ENCODE measurements at regions not wholly inside any gene's neighbourhood (a gene's known extent, or its start where the extent isn't known, plus 50 kb on each side); places are given as distances from the start of the nearest gene placed in this dataset.
"Not testable (repeated sequence)": the region's sequence is repeated elsewhere in the genome, so short reads cannot be mapped to it uniquely, and the experiment has no call there.

- Mint-ChIP-seq H3K27me3 (ENCODE audit: low read depth in 3 of 3) (no peaks in the 10 kb centered on the region), H3K4me3 (no peak overlapping the region), H3K27ac (no peak overlapping the region), H3K9me3 (peaks cover 0 to 11% (median under 1%) of the 10 kb centered on the region in 6 donors), H3K36me3 (peaks cover 6 to 8% (median 6%) of the 10 kb centered on the region in 3 donors), H3K4me1 (no peaks in the 10 kb centered on the region)
- no peak for DNase-seq
These were observed 175.6 kb downstream of the ZFP64 start for GRCh38 chr20:52016022-52016421.

- Mint-ChIP-seq H3K27ac (no peak overlapping the region), H3K9me3 (peaks cover 0 to 11% (median 5%) of the 10 kb centered on the region in 6 donors), H3K4me3 (no peak overlapping the region), H3K4me1 (no peaks in the 10 kb centered on the region), H3K36me3 (peaks cover 8 to 16% (median 9%) of the 10 kb centered on the region in 3 donors), H3K27me3 (ENCODE audit: low read depth in 3 of 3) (no peaks in the 10 kb centered on the region)
- DNase-seq: no peak
These were observed 176.4 kb downstream of the ZFP64 start for GRCh38 chr20:52015155-52015554.

- Mint-ChIP-seq H3K27me3 (ENCODE audit: low read depth in 3 of 3) (no peaks in the 10 kb centered on the region), H3K4me1 (no peaks in the 10 kb centered on the region), H3K9me3 (peaks cover 0 to 11% (median 6%) of the 10 kb centered on the region in 6 donors), H3K27ac (no peak overlapping the region), H3K4me3 (no peak overlapping the region), H3K36me3 (peaks cover 10 to 16% (median 10%) of the 10 kb centered on the region in 3 donors)
- DNase-seq: no peak
These were observed 179.5 kb downstream of the ZFP64 start for GRCh38 chr20:52012079-52012478.

GRCh38 chr20:52011093-52011492, 180.5 kb downstream of the ZFP64 start:
- Mint-ChIP-seq H3K4me3 (no peak overlapping the region), H3K36me3 (peaks cover 10 to 16% (median 10%) of the 10 kb centered on the region in 3 donors), H3K4me1 (no peaks in the 10 kb centered on the region), H3K9me3 (peaks cover 0 to 11% (median 6%) of the 10 kb centered on the region in 6 donors), H3K27ac (no peak overlapping the region), H3K27me3 (ENCODE audit: low read depth in 3 of 3) (peaks cover 0 to 5% (median 0%) of the 10 kb centered on the region in 3 donors)
- DNase-seq: no peak

- Mint-ChIP-seq H3K4me3 (no peak overlapping the region), H3K36me3 (peaks cover 10 to 16% (median 10%) of the 10 kb centered on the region in 3 donors), H3K4me1 (no peaks in the 10 kb centered on the region), H3K9me3 (peaks cover 0 to 11% (median 6%) of the 10 kb centered on the region in 6 donors), H3K27me3 (ENCODE audit: low read depth in 3 of 3) (peaks cover 0 to 7% (median 0%) of the 10 kb centered on the region in 3 donors), H3K27ac (no peak overlapping the region)
- DNase-seq: no peak
These were observed 181.0 kb downstream of the ZFP64 start for GRCh38 chr20:52010541-52010940.

GRCh38 chr20:52008874-52009273, 182.7 kb downstream of the ZFP64 start:
- H3K4me3 Mint-ChIP-seq: no peak overlapping the region
- peaks cover 0 to 11% (median 6%) of the 10 kb centered on the region in 6 donors for H3K9me3 Mint-ChIP-seq
- no peak overlapping the region for H3K27ac Mint-ChIP-seq
- H3K36me3 Mint-ChIP-seq: peaks cover 10 to 16% (median 10%) of the 10 kb centered on the region in 3 donors
- no peak for DNase-seq
- H3K4me1 Mint-ChIP-seq: no peaks in the 10 kb centered on the region
- H3K27me3 Mint-ChIP-seq (ENCODE audit: low read depth in 3 of 3): peaks cover 0 to 7% (median 0%) of the 10 kb centered on the region in 3 donors

GRCh38 chr20:52004715-52005114, 186.9 kb downstream of the ZFP64 start:
- Mint-ChIP-seq H3K27me3 (ENCODE audit: low read depth in 3 of 3) (peaks cover 0 to 9% (median 2%) of the 10 kb centered on the region in 3 donors), H3K9me3 (no peaks in the 10 kb centered on the region), H3K4me1 (peaks cover 2 to 12% of the 10 kb centered on the region in 2 donors), H3K4me3 (no peak overlapping the region), H3K36me3 (no peaks in the 10 kb centered on the region), H3K27ac (peak overlapping the region in 1 of 6 donors; percentile 20)
- DNase-seq: no peak

GRCh38 chr20:52004018-52004417, 187.6 kb downstream of the ZFP64 start:
- no peak for DNase-seq

GRCh38 chr20:52003415-52003814, 188.2 kb downstream of the ZFP64 start:
- Mint-ChIP-seq H3K27me3 (ENCODE audit: low read depth in 3 of 3) (peaks cover 0 to 9% (median 2%) of the 10 kb centered on the region in 3 donors), H3K36me3 (no peaks in the 10 kb centered on the region), H3K9me3 (no peaks in the 10 kb centered on the region), H3K27ac (no peak overlapping the region), H3K4me1 (peaks cover 2 to 12% of the 10 kb centered on the region in 2 donors), H3K4me3 (no peak overlapping the region)
- no peak for DNase-seq

More at GRCh38 chr20:52004018-52004417, 187.6 kb downstream of the ZFP64 start:
- no peaks in the 10 kb centered on the region for H3K36me3 Mint-ChIP-seq
- peaks cover 0 to 9% (median 2%) of the 10 kb centered on the region in 3 donors for H3K27me3 Mint-ChIP-seq (ENCODE audit: low read depth in 3 of 3)
- no peak overlapping the region for H3K4me3 Mint-ChIP-seq
- H3K4me1 Mint-ChIP-seq: peaks cover 2 to 12% of the 10 kb centered on the region in 2 donors
- no peak overlapping the region for H3K27ac Mint-ChIP-seq
- no peaks in the 10 kb centered on the region for H3K9me3 Mint-ChIP-seq

- no peak overlapping the region for H3K4me3 Mint-ChIP-seq
- H3K27me3 Mint-ChIP-seq (ENCODE audit: low read depth in 3 of 3): peaks cover 0 to 9% (median 2%) of the 10 kb centered on the region in 3 donors
- no peaks in the 10 kb centered on the region for H3K9me3 Mint-ChIP-seq
- peaks cover 4 to 12% of the 10 kb centered on the region in 2 donors for H3K4me1 Mint-ChIP-seq
- H3K27ac Mint-ChIP-seq: no peak overlapping the region
- peaks cover 0 to 3% (median 0%) of the 10 kb centered on the region in 3 donors for H3K36me3 Mint-ChIP-seq
- DNase-seq: no peak
These were observed 189.4 kb downstream of the ZFP64 start for GRCh38 chr20:52001999-52002666.

GRCh38 chr20:51997281-51997936, 194.2 kb downstream of the ZFP64 start:
- DNase-seq; H3K36me3 Mint-ChIP-seq; H3K27me3 Mint-ChIP-seq (ENCODE audit: low read depth in 3 of 3); H3K27ac Mint-ChIP-seq; H3K4me1 Mint-ChIP-seq; H3K9me3 Mint-ChIP-seq; H3K4me3 Mint-ChIP-seq: not testable (repeated sequence)

- H3K4me3 Mint-ChIP-seq: no peak overlapping the region
- peaks cover 0 to 2% of the 10 kb centered on the region in 2 donors for H3K4me1 Mint-ChIP-seq
- H3K27ac Mint-ChIP-seq: no peak overlapping the region
- peaks cover 0 to 3% (median 0%) of the 10 kb centered on the region in 3 donors for H3K36me3 Mint-ChIP-seq
- no peaks in the 10 kb centered on the region for H3K9me3 Mint-ChIP-seq
- H3K27me3 Mint-ChIP-seq (ENCODE audit: low read depth in 3 of 3): peaks cover 0 to 3% (median 0%) of the 10 kb centered on the region in 3 donors
- DNase-seq: no peak
These were observed 193.2 kb upstream of the SALL4 start for GRCh38 chr20:51995551-51995951.

GRCh38 chr20:51994751-51995417, 192.6 kb upstream of the SALL4 start:
- H3K27me3 Mint-ChIP-seq (ENCODE audit: low read depth in 3 of 3): peaks cover 0 to 3% (median 0%) of the 10 kb centered on the region in 3 donors

GRCh38 chr20:51987812-51988211, 185.5 kb upstream of the SALL4 start:
- H3K36me3 Mint-ChIP-seq: no peaks in the 10 kb centered on the region
- H3K27ac Mint-ChIP-seq: no peak overlapping the region
- H3K4me1 Mint-ChIP-seq: peaks cover 4 to 6% of the 10 kb centered on the region in 2 donors
- H3K27me3 Mint-ChIP-seq (ENCODE audit: low read depth in 3 of 3): peaks cover 0 to 1% (median 0%) of the 10 kb centered on the region in 3 donors
- DNase-seq: no peak
- no peak overlapping the region for H3K4me3 Mint-ChIP-seq
- H3K9me3 Mint-ChIP-seq: no peaks in the 10 kb centered on the region

More at GRCh38 chr20:51994751-51995417, 192.6 kb upstream of the SALL4 start:
- H3K9me3 Mint-ChIP-seq: no peaks in the 10 kb centered on the region
- H3K4me1 Mint-ChIP-seq: peaks cover 0 to 2% of the 10 kb centered on the region in 2 donors
- no peak overlapping the region for H3K4me3 Mint-ChIP-seq
- H3K36me3 Mint-ChIP-seq: peaks cover 0 to 3% (median 0%) of the 10 kb centered on the region in 3 donors
- no peak overlapping the region for H3K27ac Mint-ChIP-seq
- DNase-seq: no peak

Measured in immature natural killer cell (primary cell).